ENCODE measurements at regions not wholly inside any gene's neighbourhood (a gene's known extent, or its start where the extent isn't known, plus 50 kb on each side); places are given as distances from the start of the nearest gene placed in this dataset.

DNA sequence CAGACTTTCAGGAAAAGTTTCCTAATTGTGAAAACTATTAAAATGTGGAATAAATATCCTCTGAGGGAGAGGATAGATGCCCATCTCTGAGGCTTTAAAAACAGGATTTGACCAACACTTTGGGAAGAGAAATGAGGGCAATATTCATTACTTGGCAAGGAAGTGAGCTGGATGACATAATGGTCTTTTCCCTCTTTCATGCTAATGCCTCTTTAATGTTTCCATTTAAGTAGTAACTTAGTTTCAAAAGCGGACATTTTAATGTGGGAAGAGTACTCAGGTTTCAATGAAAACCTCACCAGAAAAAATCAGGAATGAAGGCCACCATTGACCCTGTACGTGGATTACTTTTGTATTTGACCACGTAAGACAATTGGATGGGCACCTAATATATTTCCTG, 503.3 kb downstream of the ANKRD50 start:
- TF ChIP-seq POLR2A (IDR thresholded peaks at IDR 0.05; ENCODE audit: low read length) (no peak), GATA1 (IDR thresholded peaks at IDR 0.05; ENCODE audit: low read depth, low read length) (no peak)

Data from erythroblast (primary cell).